ENCODE measurements at regions not wholly inside any gene's neighbourhood (a gene's known extent, or its start where the extent isn't known, plus 50 kb on each side); places are given as distances from the start of the nearest gene placed in this dataset.

DNA sequence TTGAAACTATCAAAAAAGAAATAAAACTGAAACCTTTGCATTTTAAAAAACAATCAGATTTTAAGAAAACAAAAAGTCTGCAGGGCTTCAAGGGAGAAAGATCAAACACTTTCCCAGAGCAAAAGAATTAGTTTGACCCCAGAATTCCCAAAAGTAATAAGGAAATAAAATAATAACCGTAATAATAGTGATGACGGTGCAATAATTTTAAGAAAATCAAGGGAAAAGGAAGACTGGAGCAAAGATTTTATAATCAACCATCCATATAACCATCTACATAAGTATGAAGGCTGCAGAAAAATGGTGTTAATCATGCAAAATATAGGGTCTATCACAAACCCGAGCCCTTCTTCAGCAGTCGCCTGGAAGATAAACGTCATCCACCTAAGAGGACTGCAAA lies 634.8 kb downstream of the GALR1 start:
- Histone ChIP-seq H3K4me3 (ENCODE audit: low read depth, low read length) (no peak overlapping the region), H3K4me1 (ENCODE audit: insufficient read depth) (no peaks in the 10 kb centered on the region), H3K27ac (ENCODE audit: low read depth) (no peak overlapping the region), H3K36me3 (ENCODE audit: insufficient read depth) (no peaks in the 10 kb centered on the region)
- 78% methylated on average over 5 of the region's 5 CpGs for WGBS
- no peak for DNase-seq (ENCODE audit: extremely low spot score)

DNA sequence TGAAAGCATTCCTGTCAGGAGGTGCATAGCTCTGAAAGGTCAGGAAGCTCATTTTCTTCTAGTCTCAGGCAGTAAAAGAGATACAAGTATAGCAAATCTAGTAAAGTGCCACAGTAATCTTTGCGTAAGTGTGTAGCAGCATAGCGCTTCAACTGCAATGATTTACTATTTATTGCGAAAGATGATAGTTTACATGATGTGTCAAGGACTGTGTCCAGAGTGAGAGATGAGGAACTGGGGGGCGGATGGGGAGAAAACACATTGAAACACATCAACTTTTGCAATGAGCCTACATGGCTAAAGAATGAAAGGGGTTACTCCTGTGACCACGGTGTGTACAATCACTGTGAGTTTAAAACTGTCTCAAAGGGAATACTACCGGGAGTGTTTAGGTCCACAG lies 644.4 kb downstream of the GALR1 start:
- Histone ChIP-seq H3K36me3 (ENCODE audit: insufficient read depth) (no peaks in the 10 kb centered on the region), H3K4me3 (ENCODE audit: low read depth, low read length) (no peak overlapping the region), H3K27ac (ENCODE audit: low read depth) (no peak overlapping the region), H3K4me1 (ENCODE audit: insufficient read depth) (no peaks in the 10 kb centered on the region)
- 49% methylated on average over 6 of the region's 6 CpGs for WGBS
- no peak for DNase-seq (ENCODE audit: extremely low spot score)

- 69% methylated on average over 6 of the region's 6 CpGs for WGBS
- no peak for DNase-seq (ENCODE audit: extremely low spot score)
- no peaks in the 10 kb centered on the region for H3K4me1 ChIP-seq (ENCODE audit: insufficient read depth)
- H3K4me3 ChIP-seq (ENCODE audit: low read depth, low read length), result no peak overlapping the region
- H3K27ac ChIP-seq (ENCODE audit: low read depth), result no peak overlapping the region
- H3K36me3 ChIP-seq (ENCODE audit: insufficient read depth), result no peaks in the 10 kb centered on the region
Observed at GRCh38 chr18:77895250-77895649, 645.6 kb downstream of the GALR1 start.

- DNase-seq (ENCODE audit: extremely low spot score), result no peak
- H3K4me3 ChIP-seq (ENCODE audit: low read depth, low read length), result no peak overlapping the region
- no peaks in the 10 kb centered on the region for H3K36me3 ChIP-seq (ENCODE audit: insufficient read depth)
- H3K4me1 ChIP-seq (ENCODE audit: insufficient read depth), result no peaks in the 10 kb centered on the region
- 46% methylated on average over 12 of the region's 12 CpGs for WGBS
- H3K27ac ChIP-seq (ENCODE audit: low read depth), result no peak overlapping the region
Observed at GRCh38 chr18:77896586-77897252, 647.1 kb downstream of the GALR1 start.

DNA sequence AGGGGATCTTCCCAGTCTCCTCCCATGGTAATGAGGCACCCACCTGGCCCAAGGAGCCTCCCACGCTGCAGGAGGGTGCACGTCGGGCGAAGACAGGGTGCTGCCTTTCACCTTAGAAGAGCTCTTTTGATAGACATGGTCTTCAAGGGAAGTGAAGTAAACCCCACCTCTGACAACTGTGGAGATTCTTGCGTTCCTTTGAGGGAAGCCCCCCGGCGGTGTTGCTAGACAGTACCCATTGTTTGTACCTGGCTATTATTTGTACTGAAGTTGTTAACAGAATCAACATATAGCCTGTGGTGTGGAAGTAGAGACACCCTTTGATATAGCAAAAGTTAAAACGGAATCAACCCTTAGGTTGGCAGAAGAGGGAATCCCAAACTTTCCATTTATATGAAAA lies 648.0 kb downstream of the GALR1 start:
- no peak overlapping the region for H3K27ac ChIP-seq (ENCODE audit: low read depth)
- no peak for DNase-seq (ENCODE audit: extremely low spot score)
- WGBS, result 73% methylated on average over 8 of the region's 8 CpGs
- no peaks in the 10 kb centered on the region for H3K36me3 ChIP-seq (ENCODE audit: insufficient read depth)
- H3K4me1 ChIP-seq (ENCODE audit: insufficient read depth), result no peaks in the 10 kb centered on the region
- no peak overlapping the region for H3K4me3 ChIP-seq (ENCODE audit: low read depth, low read length)

- Histone ChIP-seq H3K27ac (ENCODE audit: low read depth) (no peak overlapping the region), H3K4me3 (ENCODE audit: low read depth, low read length) (no peak overlapping the region), H3K36me3 (ENCODE audit: insufficient read depth) (no peaks in the 10 kb centered on the region), H3K4me1 (ENCODE audit: insufficient read depth) (no peaks in the 10 kb centered on the region)
- WGBS, result 4% methylated on average over 64 of the region's 64 CpGs
- no peak for DNase-seq (ENCODE audit: extremely low spot score)
Observed at GRCh38 chr18:77899972-77900754, 650.5 kb downstream of the GALR1 start.

DNA sequence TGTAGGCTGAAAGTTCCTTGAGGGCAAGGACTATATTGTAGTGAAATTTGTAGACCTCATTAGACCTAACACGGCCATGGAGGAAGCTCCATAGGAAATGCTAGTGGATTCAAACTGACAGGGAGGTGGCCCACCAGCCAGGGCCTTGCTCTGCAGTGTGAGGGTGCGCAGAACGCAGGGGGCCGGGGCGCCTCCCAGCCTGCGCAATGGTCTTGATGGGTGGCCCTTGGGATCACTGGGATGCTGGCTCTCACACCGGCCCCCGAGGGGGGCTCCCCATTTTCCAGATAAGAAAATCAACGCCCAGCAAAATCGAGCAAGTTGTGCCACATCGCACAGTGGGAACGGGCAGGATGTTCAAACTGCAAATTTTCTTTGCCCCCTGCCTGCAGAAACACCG lies 655.4 kb downstream of the GALR1 start:
- WGBS, result 90% methylated on average over 13 of the region's 13 CpGs
- Histone ChIP-seq H3K36me3 (ENCODE audit: insufficient read depth) (no peaks in the 10 kb centered on the region), H3K4me3 (ENCODE audit: low read depth, low read length) (no peak overlapping the region), H3K4me1 (ENCODE audit: insufficient read depth) (no peaks in the 10 kb centered on the region), H3K27ac (ENCODE audit: low read depth) (no peak overlapping the region)
- no peak for DNase-seq (ENCODE audit: extremely low spot score)

DNA sequence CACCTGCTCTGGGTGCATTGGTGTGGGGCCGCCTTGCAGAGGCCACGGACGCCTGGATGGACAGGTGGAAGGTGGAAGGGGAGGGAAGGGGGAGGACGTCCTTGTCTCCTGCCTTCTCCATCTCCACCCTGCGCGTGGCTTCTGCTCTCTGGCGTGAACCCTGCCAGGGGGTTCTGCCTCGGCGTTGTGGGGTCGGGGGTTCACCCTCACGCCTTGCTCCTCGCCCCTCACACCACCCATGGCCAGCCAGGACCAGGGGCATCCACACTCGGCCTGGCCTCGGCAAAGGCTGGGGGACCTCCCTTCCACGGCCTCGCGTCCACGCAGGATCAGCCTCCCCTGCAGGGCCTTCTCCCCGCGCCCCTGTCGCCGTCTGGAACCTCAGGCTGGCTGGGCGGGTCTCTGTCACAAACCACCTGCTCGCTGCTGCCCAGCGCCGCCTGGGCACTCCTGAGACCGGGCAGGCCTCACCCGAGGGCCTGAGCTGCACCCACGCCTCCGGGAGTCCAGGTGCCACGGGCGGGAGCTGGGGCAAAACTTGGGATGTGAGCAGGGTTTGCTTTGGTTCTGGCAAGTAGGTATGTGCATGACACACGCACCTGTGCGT lies 655.9 kb downstream of the GALR1 start:
- Histone ChIP-seq H3K4me1 (ENCODE audit: insufficient read depth) (no peaks in the 10 kb centered on the region), H3K4me3 (ENCODE audit: low read depth, low read length) (no peak overlapping the region), H3K27ac (ENCODE audit: low read depth) (no peak overlapping the region), H3K36me3 (ENCODE audit: insufficient read depth) (no peaks in the 10 kb centered on the region)
- 90% methylated on average over 34 of the region's 34 CpGs for WGBS
- no peak for DNase-seq (ENCODE audit: extremely low spot score)

DNA sequence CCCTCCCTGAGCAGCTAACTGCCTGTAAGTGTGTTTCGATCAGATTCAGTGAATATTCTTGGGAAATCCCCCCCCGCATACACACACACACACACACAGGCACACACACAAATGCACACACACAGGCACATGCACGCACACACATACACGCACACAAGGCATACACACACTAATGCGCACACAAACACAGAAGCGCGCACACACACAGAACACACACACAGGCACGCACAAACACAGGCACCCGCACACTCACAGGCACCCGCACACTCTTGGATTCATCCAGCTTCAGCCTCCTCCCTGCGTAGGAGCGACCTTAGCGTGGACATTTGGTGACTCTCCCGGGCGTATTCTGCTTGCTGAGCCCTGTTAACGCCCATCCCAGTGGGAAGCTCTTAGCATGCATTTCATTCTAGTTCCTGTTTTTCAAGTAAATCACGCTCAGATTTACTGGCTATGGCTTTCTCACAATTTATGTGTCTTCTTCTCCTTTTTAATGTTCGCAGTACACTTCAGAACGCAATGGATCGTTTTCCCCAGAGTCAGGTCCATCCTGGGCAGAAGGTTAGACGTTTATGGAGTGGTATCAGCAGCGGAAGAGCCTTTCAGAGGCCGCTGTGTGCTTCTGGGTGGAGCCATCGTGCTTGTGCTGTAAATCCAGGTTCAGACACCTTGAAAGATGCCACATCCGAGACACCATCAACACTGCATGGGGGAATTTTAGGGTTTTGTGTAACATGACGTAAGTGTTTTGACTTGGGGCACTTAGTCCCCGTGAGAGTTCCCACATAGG lies 656.6 kb downstream of the GALR1 start:
- Histone ChIP-seq H3K4me1 (ENCODE audit: insufficient read depth) (no peaks in the 10 kb centered on the region), H3K36me3 (ENCODE audit: insufficient read depth) (no peaks in the 10 kb centered on the region), H3K27ac (ENCODE audit: low read depth) (no peak overlapping the region), H3K4me3 (ENCODE audit: low read depth, low read length) (no peak overlapping the region)
- WGBS, result 64% methylated on average over 27 of the region's 27 CpGs
- DNase-seq (ENCODE audit: extremely low spot score), result no peak

- Histone ChIP-seq H3K36me3 (ENCODE audit: insufficient read depth) (no peaks in the 10 kb centered on the region), H3K4me1 (ENCODE audit: insufficient read depth) (no peaks in the 10 kb centered on the region), H3K4me3 (ENCODE audit: low read depth, low read length) (no peak overlapping the region), H3K27ac (ENCODE audit: low read depth) (no peak overlapping the region)
- WGBS, result 90% methylated on average over 15 of the region's 15 CpGs
- no peak for DNase-seq (ENCODE audit: extremely low spot score)
Observed at GRCh38 chr18:77910347-77910746, 660.7 kb downstream of the GALR1 start.

GRCh38 chr18:77911971-77912605 lies 662.4 kb downstream of the GALR1 start:
- DNase-seq (ENCODE audit: extremely low spot score), result no peak
- 50% methylated on average over 20 of the region's 20 CpGs for WGBS

GRCh38 chr18:77918730-77919129 lies 669.1 kb downstream of the GALR1 start:
- 85% methylated on average over 5 of the region's 5 CpGs for WGBS
- no peaks in the 10 kb centered on the region for H3K36me3 ChIP-seq (ENCODE audit: insufficient read depth)
- H3K4me1 ChIP-seq (ENCODE audit: insufficient read depth), result no peaks in the 10 kb centered on the region
- no peak for DNase-seq (ENCODE audit: extremely low spot score)
- no peak overlapping the region for H3K4me3 ChIP-seq (ENCODE audit: low read depth, low read length)
- H3K27ac ChIP-seq (ENCODE audit: low read depth), result no peak overlapping the region

More at GRCh38 chr18:77911971-77912605, 662.4 kb downstream of the GALR1 start:
- Histone ChIP-seq H3K4me1 (ENCODE audit: insufficient read depth) (no peaks in the 10 kb centered on the region), H3K4me3 (ENCODE audit: low read depth, low read length) (no peak overlapping the region), H3K36me3 (ENCODE audit: insufficient read depth) (no peaks in the 10 kb centered on the region), H3K27ac (ENCODE audit: low read depth) (no peak overlapping the region)

DNA sequence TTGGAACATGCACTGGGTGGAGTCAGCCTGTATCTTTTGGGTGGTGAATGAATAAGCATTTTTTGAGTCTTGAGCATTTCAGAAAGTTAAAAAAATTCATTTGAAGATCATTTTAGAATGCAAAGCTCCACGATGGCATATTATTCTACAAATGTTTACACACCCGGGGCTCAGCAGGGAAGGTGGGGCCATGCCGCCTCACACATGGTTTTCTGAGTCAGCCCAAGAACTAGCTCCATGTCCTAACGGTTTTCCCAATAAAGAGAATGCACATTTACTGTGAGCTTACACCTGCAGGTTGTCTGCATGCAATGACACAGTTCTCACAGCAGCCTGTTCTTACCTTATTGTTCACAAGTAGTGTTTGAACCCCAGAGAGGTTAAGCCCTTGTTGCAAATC lies 670.3 kb downstream of the GALR1 start:
- Histone ChIP-seq H3K27ac (ENCODE audit: low read depth) (no peak overlapping the region), H3K4me1 (ENCODE audit: insufficient read depth) (no peaks in the 10 kb centered on the region), H3K4me3 (ENCODE audit: low read depth, low read length) (no peak overlapping the region), H3K36me3 (ENCODE audit: insufficient read depth) (no peaks in the 10 kb centered on the region)
- DNase-seq (ENCODE audit: extremely low spot score), result no peak
- 54% methylated on average over 4 of the region's 4 CpGs for WGBS
